GM19397 (cell line): ENCODE measurements at regions not wholly inside any gene's neighbourhood (a gene's known extent, or its start where the extent isn't known, plus 50 kb on each side); places are given as distances from the start of the nearest gene placed in this dataset.

Experiments
- ATAC-seq: cut with Tn5 transposase; IDR thresholded peaks from one replicate; pipeline ENCODE4 v1.9.1; 2021; ENCODE audit warnings: mild to moderate bottlenecking, moderate library complexity; ENCODE audit not compliant: unreplicated experiment

- ATAC-seq, result no peak
Measured at GRCh38 chr2:216808805-216809425, 50.9 kb downstream of the TNP1 start.

DNA sequence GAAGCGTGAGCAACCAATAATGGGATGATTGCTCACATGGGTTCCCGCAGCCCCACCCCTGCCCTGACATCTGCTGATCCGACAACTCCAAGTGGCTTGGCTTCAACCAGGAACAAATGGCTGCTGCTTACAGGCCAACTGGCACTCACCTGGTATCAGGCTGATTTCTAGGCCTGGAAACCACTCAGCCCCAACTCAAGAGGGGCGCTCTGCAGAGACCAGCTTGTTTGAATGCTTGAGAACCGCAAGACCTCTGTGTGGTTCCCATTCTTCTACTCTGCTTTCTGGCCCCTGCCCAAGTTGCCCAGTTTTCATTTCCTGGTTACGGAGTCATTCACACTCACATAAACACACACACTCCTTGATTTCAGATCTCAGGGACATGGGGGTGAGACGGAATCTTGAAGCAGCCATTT, 52.0 kb downstream of the TNP1 start:
- no peak for ATAC-seq

DNA sequence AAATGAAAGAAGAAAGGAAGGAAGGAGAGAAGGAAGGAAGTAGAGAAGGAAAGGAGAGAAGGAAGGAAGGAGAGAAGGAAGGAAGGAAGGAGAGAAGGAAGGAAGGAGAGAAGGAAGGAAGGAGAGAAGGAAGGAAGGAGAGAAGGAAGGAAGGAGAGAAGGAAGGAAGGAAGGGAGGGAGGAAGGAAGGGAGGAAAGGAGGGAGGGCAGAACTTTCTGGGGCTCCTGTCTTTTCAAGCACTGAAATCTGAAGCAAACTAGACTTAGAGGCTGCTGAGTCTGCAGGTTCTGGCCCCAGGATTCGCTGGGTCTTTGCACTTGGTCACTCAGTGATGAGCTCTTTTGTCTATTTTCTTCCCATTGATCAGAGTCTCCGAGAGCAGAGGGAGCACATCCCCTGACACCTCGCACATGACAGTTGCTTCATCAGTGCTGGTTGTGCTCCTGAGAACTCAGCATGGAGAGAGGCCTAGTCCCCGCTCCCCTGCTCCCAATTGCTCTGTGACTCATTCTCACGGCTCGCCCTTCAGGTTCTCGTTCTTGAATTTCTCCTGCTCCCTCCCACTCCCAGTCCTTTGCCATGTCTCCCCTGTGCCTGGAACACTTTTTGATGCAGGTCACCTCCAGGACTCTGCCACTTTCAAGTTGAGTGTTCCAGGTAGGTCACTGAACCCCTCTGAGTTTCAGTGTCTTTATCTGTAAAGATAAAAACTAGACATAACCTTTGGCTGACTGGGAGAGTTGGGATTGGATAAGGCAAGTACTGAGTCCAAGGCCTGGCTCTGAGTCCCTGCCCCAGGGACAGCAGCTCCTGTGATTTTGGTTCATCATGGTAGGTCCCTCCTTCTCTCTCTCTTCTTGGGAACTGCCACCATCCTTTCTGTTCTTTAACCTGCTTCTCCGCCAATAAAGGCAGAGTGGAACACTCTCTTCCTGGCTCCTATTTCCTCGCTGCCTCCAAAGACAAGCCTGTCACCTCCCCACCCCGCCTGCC, 55.2 kb downstream of the TNP1 start:
- ATAC-seq, result no peak

- no peak for ATAC-seq
Measured at GRCh38 chr2:216803791-216804190, 56.1 kb downstream of the TNP1 start.

- no peak for ATAC-seq
Measured at GRCh38 chr2:216802516-216803215, 57.2 kb downstream of the TNP1 start.

- ATAC-seq, result no peak
Measured at GRCh38 chr2:216800836-216801235, 59.0 kb downstream of the TNP1 start.

GRCh38 chr2:216799873-216800431, 59.9 kb downstream of the TNP1 start:
- ATAC-seq, result no peak

- ATAC-seq, result no peak
Measured at GRCh38 chr2:216796115-216796840, 63.6 kb downstream of the TNP1 start.

GRCh38 chr2:216793386-216793785, 66.5 kb downstream of the TNP1 start:
- ATAC-seq, result no peak

- no peak for ATAC-seq
Measured at GRCh38 chr2:216792222-216793021, 67.4 kb downstream of the TNP1 start.

GRCh38 chr2:216791303-216791702, 68.6 kb downstream of the TNP1 start:
- ATAC-seq, result no peak

GRCh38 chr2:216789081-216789480, 70.8 kb downstream of the TNP1 start:
- ATAC-seq, result no peak

DNA sequence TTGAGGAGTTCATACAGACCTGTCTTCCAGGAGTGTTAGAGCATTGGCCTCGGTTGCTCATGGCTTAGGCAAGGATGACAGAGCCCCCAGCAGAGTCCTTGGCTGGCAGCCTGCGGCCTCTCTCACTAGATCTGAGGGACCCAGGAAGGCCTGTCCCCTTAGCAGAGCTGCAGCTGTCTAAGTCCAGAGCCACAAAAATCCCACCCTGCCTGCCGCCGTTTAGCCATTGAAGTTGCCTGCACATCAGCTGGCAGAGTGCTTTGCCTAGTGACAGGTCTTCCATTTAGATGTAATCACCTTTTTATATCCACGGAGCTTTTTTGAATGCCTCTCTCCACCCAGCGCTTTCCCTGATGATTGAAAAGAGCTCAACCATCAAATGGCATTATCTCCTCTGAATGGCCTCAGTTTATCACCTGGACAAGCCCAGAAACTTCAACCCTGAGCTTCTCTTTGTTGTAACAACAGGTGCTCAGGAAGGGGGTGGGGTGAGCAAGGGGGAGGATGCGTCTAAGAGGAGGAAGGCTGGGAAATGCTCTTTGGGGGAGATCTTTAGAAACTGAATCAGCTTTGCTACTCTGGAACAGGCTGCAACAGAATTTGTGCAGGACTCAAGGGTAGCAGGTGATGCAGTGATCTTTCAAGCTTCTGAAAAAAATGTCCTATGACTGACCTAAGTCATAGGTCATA, 71.9 kb downstream of the TNP1 start:
- no peak for ATAC-seq

DNA sequence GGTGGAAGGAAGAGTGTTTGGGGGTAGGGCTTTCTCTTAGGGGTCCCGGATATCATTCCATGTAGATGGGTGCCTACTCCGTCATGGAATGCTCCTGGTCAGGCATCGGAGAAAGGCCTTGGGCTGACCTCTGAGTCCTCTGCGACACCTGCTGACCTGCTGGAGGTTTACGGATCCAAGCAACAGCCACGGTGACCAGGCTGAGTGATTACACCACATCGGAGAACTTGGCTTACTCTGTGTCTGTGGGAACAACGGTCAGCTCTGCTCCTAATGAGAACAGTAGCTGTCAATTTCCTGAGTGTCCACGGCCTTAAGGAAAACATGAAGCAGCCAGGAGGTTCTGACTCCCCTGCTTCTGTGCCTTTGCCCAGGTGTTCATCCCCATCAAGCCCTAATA, 73.2 kb downstream of the TNP1 start:
- ATAC-seq, result no peak

- no peak for ATAC-seq
Measured at GRCh38 chr2:216784456-216784855, 75.4 kb downstream of the TNP1 start.

DNA sequence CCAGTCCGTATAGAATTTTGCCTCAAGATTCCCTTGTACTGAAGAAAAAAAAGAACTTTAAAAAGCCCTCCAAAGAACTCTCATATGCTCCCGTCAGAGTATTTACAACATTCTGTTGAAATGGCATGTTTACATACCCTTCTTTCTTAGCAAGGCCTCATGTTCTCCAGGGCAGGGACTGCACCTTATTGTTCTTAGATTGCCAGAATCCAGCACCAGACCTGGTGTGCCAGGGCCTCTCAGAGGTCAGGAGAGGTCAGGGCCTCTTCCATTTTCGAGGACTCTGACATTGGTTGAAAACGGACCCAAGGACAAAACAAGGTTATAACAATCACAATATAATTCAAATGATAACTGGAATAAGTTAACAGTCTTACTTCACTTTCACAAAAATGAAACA, 78.2 kb downstream of the TNP1 start:
- ATAC-seq, result no peak

DNA sequence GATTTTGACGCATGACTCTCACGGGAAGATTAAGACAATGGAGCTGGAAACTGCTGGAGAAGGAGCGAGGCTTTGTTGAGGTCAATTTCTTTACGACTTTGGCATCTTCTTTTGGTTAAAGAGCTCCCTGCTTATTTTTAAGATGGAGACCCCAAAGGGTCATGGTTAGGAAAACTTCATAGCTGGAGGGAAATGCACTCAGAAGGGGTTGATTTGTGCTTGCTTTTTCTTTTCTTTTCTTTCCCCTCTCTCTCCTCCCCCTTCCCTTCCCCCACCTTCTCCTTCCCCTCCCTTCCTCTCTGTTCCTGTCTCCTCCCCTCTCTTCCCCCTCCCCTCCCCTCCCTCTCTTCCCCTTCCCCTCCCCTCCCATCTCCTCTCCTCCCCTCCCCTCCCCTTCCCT, 79.0 kb downstream of the TNP1 start:
- no peak for ATAC-seq

DNA sequence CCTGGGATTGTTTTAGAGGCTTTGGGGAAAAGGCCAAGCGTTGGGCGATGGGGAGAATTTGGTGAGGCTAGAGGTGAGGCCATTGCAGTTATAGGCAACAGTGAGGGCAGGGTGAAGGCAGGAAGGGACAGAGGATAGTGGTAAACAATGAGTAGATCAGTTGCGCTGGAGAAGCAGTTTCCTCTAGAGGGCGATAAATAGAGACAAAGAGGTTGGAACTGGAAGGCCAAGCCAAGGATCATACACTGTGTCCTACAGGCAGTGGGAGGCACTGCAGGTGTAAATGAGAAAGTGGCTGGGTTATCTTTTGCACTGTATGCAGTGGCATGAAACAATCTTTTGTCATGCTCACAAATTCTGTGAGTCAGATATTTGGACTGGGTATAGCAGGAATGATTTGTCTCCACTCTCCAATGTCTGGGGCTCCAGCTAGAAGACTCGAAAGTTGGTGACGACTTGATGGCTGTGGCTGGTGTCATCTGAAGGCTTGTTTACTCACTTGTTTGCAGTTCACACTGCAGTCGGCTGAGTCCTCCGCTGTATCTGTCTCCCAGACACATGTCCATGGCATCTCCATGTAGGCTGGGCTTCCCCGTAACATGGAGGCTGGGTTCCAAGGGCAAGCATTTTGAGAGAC, 82.1 kb downstream of the TNP1 start:
- peak; percentile 90 for ATAC-seq
